GM12875 (cell line): ENCODE measurements at regions not wholly inside any gene's neighbourhood (a gene's known extent, or its start where the extent isn't known, plus 50 kb on each side); places are given as distances from the start of the nearest gene placed in this dataset.
"Not testable (repeated sequence)": the region's sequence is repeated elsewhere in the genome, so short reads cannot be mapped to it uniquely, and the experiment has no call there.

Source experiments
- H3K4me3 ChIP-seq: one replicate; pipeline ENCODE4 v1.5.1; 2011; ENCODE audit warnings: low read depth, low read length, control low read depth
- CTCF ChIP-seq: IDR thresholded peaks from 2 replicates; pipeline ENCODE4 v1.5.1; 2011; ENCODE audit warnings: low read depth, mild to moderate bottlenecking, control low read depth, inconsistent platforms, low read length, moderate library complexity, borderline replicate concordance; ENCODE audit not compliant: insufficient read depth

GRCh38 chrX:140132937-140133336 is 167.6 kb upstream of the CXorf66 start:
- TF ChIP-seq CTCF, result no peak
- H3K4me3 ChIP-seq, result no peak overlapping the region

GRCh38 chrX:140123446-140123845 is 158.1 kb upstream of the CXorf66 start:
- peak; percentile 28; the same call in 1 of the 2 replicates for TF ChIP-seq CTCF
- no peak overlapping the region for H3K4me3 ChIP-seq

GRCh38 chrX:140114059-140114458 is 148.7 kb upstream of the CXorf66 start:
- H3K4me3 ChIP-seq, result not testable (repeated sequence)

DNA sequence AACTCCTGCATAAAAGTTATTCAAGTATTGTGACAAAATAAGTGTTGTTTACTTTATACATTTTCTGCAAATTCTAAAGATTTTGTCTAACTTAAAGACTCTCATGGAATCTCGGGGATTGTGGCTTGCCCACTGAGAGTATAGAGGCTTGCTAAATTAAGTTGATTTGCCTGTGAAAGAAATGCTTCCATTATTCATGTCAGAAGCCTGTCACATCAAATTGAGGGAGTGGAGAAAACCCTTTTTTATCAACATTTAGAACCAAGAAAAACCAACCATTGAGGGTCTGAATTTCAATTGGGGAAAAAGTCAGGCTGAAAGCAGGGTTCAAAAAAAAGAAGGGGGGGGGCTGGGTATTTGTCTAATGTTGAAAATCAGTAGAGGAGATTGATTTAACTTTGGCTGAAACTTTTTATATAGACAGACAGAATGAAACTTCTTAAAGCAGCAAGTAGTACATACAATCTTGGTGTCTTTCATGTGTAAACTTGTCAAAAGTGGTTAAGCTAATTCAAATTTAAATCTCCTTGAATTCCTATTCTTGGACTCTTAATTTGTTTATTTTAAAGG is 144.8 kb upstream of the CXorf66 start:
- no peak for TF ChIP-seq CTCF
- no peak overlapping the region for H3K4me3 ChIP-seq

DNA sequence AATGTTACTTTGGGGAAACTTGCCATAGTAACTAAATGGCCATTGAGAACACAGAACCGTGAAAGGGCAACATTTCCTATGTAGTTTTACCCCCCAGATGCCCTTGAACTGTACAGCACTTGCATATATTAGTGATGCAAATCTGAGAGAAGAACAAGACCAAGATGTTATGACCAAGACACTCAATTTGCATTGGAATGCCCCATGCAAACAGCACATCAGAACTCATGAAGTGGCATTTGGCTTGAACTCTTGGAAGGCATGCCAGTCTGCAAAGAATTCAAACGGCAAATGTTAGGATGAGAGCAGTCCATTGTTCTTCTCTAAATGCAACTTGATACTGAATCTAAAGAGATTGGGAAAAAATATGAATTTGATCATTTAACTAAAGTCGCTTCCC is 139.4 kb upstream of the CXorf66 start:
- no peak for TF ChIP-seq CTCF

GRCh38 chrX:140099221-140099620 is 133.9 kb upstream of the CXorf66 start:
- no peak overlapping the region for H3K4me3 ChIP-seq
- no peak for TF ChIP-seq CTCF

More for the DNA sequence above, 139.4 kb upstream of the CXorf66 start:
- H3K4me3 ChIP-seq, result no peak overlapping the region

- TF ChIP-seq CTCF, result no peak
- H3K4me3 ChIP-seq, result no peak overlapping the region
These were observed 126.8 kb upstream of the CXorf66 start for GRCh38 chrX:140092121-140092520.

DNA sequence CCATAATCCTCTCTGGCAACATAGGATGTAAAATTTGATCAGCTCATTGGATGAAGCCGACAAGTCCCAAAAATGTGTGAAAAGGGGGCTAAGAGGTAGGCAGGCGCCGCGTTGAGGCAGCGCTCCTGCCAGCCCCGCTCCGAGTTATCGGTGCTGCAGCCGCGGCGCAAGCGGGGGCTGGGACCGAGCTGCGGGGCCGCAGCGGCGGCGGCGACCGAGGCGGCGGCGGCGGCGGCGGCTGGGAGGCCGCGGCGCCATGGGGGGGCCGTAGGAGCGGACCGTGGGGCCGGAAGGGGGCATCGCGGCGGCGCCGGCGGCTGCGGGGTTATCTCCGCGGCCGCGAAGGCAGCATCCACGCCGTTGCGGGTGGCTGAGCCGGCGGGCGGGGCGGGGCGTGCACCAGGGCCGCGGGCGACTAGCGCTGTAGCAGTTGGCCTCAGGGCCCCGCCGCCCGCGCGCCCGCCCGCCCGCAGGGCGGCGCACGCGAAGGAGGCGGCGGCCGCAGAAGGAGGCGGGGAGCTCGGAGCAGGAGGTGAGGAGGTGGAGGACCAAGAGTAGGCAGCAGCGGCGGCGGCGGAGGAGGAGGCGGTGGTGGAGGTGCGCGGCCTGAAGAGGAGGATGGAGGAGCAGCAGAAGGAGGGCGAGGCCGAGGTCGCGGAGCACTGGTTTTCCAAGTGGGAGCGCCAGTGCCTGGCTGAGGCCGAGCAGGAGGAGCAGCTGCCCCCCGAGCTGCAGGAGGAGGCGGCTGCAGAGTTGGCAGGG is 126.0 kb upstream of the CXorf66 start:
- no peak overlapping the region for H3K4me3 ChIP-seq
- no peak for TF ChIP-seq CTCF
